A673 (cell line): ENCODE measurements at regions not wholly inside any gene's neighbourhood (a gene's known extent, or its start where the extent isn't known, plus 50 kb on each side); places are given as distances from the start of the nearest gene placed in this dataset.

ENCODE experiments used
- CTCF ChIP-seq: fragments of 300-800, 200-600 bp; sonication (generic); conservative IDR thresholded peaks from 2 replicates; pipeline ENCODE4 v1.5.1; 2017; ENCODE audit warnings: low read depth, mild to moderate bottlenecking, antibody characterized with exemption, low read length, moderate library complexity, mixed read lengths
- EZH2 ChIP-seq: fragments of 200-600 bp; sonication (generic); IDR thresholded peaks from 2 replicates; pipeline ENCODE4 v1.6.1; 2017; ENCODE audit warnings: borderline replicate concordance, low read depth, mild to moderate bottlenecking, mixed read lengths, antibody characterized with exemption, low read length; ENCODE audit not compliant: poor library complexity, severe bottlenecking

- TF ChIP-seq CTCF (no peak), EZH2 (no peak)
These were observed 150.8 kb upstream of the PTGFR start for GRCh38 chr1:78340006-78340405.
